ENCODE measurements at regions not wholly inside any gene's neighbourhood (a gene's known extent, or its start where the extent isn't known, plus 50 kb on each side); places are given as distances from the start of the nearest gene placed in this dataset.
A peak's percentile ranks its signal among the peaks of the same experiment; 100 is the strongest.

- no peak for DNase-seq (ENCODE audit: low spot score)
These were observed 56.3 kb upstream of the ARL15 start for GRCh38 chr5:54366707-54367106.

GRCh38 chr5:54363669-54364068 lies 53.3 kb upstream of the ARL15 start:
- no peak for DNase-seq (ENCODE audit: low spot score)

- no peak for DNase-seq (ENCODE audit: low spot score)
These were observed 52.7 kb upstream of the ARL15 start for GRCh38 chr5:54362992-54363625.

GRCh38 chr5:54362434-54362833 lies 52.1 kb upstream of the ARL15 start:
- DNase-seq (ENCODE audit: low spot score) = no peak

- peak; percentile 47 for DNase-seq (ENCODE audit: low spot score)
These were observed 51.5 kb upstream of the ARL15 start for GRCh38 chr5:54361691-54362411.

GRCh38 chr5:54360925-54361662 lies 50.7 kb upstream of the ARL15 start:
- DNase-seq (ENCODE audit: low spot score) = no peak

Data from Ammon's horn (tissue), 1 donor.